ENCODE measurements at regions not wholly inside any gene's neighbourhood (a gene's known extent, or its start where the extent isn't known, plus 50 kb on each side); places are given as distances from the start of the nearest gene placed in this dataset.
A peak's percentile ranks its signal among the peaks of the same experiment; 100 is the strongest.

GRCh38 chr3:56876916-56877315 is 75.2 kb upstream of the ARHGEF3 start:
- ATAC-seq (no peak), DNase-seq (ENCODE audit: low spot score) (no peak)

- no peak for ATAC-seq
- DNase-seq (ENCODE audit: low spot score), result no peak
These were observed 72.5 kb upstream of the ARHGEF3 start for GRCh38 chr3:56874269-56874668.

- no peak for ATAC-seq
These were observed 68.7 kb upstream of the ARHGEF3 start for GRCh38 chr3:56870436-56870835.

GRCh38 chr3:56869157-56869889 is 67.6 kb upstream of the ARHGEF3 start:
- ATAC-seq, result no peak
- no peak for DNase-seq (ENCODE audit: low spot score)

More at GRCh38 chr3:56870436-56870835, 68.7 kb upstream of the ARHGEF3 start:
- no peak for DNase-seq (ENCODE audit: low spot score)

GRCh38 chr3:56868706-56869105 is 67.0 kb upstream of the ARHGEF3 start:
- no peak for ATAC-seq
- no peak for DNase-seq (ENCODE audit: low spot score)

- no peak for ATAC-seq
- DNase-seq (ENCODE audit: low spot score), result no peak
These were observed 65.9 kb upstream of the ARHGEF3 start for GRCh38 chr3:56867671-56868070.

- ATAC-seq, result no peak
- DNase-seq (ENCODE audit: low spot score), result no peak
These were observed 63.3 kb upstream of the ARHGEF3 start for GRCh38 chr3:56864918-56865524.

GRCh38 chr3:56864090-56864489 is 62.3 kb upstream of the ARHGEF3 start:
- no peak for ATAC-seq
- no peak for DNase-seq (ENCODE audit: low spot score)

GRCh38 chr3:56862352-56863062 is 60.8 kb upstream of the ARHGEF3 start:
- ATAC-seq, result no peak
- DNase-seq (ENCODE audit: low spot score), result no peak

GRCh38 chr3:56861511-56861910 is 59.8 kb upstream of the ARHGEF3 start:
- no peak for ATAC-seq

GRCh38 chr3:56860939-56861338 is 59.2 kb upstream of the ARHGEF3 start:
- ATAC-seq (no peak), DNase-seq (ENCODE audit: low spot score) (no peak)

More at GRCh38 chr3:56861511-56861910, 59.8 kb upstream of the ARHGEF3 start:
- no peak for DNase-seq (ENCODE audit: low spot score)

- DNase-seq (ENCODE audit: low spot score) (no peak), ATAC-seq (no peak)
These were observed 58.6 kb upstream of the ARHGEF3 start for GRCh38 chr3:56860351-56860750.

- no peak for ATAC-seq
- no peak for DNase-seq (ENCODE audit: low spot score)
These were observed 56.6 kb upstream of the ARHGEF3 start for GRCh38 chr3:56858331-56858730.

GRCh38 chr3:56857178-56857577 is 55.4 kb upstream of the ARHGEF3 start:
- no peak for ATAC-seq
- no peak for DNase-seq (ENCODE audit: low spot score)

GRCh38 chr3:56856752-56857151 is 55.0 kb upstream of the ARHGEF3 start:
- no peak for ATAC-seq
- DNase-seq (ENCODE audit: low spot score), result no peak

- ATAC-seq (peak; percentile 29), DNase-seq (ENCODE audit: low spot score) (no peak)
These were observed 54.2 kb upstream of the ARHGEF3 start for GRCh38 chr3:56855856-56856512.

- ATAC-seq (no peak), DNase-seq (ENCODE audit: low spot score) (no peak)
These were observed 53.3 kb upstream of the ARHGEF3 start for GRCh38 chr3:56854856-56855611.

- no peak for DNase-seq (ENCODE audit: low spot score)
- ATAC-seq, result no peak
These were observed 50.5 kb upstream of the ARHGEF3 start for GRCh38 chr3:56851966-56852884.
